SK-N-MC (cell line): ENCODE measurements at regions not wholly inside any gene's neighbourhood (a gene's known extent, or its start where the extent isn't known, plus 50 kb on each side); places are given as distances from the start of the nearest gene placed in this dataset.

ENCODE experiments used
- EZH2 ChIP-seq: fragments of 200-600 bp; sonication (generic); IDR thresholded peaks from one replicate; pipeline ENCODE4 v1.6.1; 2017; ENCODE audit warnings: antibody characterized with exemption
- POLR2AphosphoS5 ChIP-seq: IDR thresholded peaks from 2 replicates; pipeline ENCODE4 v1.6.1; 2012; ENCODE audit warnings: mild to moderate bottlenecking, low read depth, low read length, borderline replicate concordance

GRCh38 chr6:15996030-15996429 lies 132.9 kb upstream of the MYLIP start:
- no peak for TF ChIP-seq POLR2AphosphoS5
- no peak for TF ChIP-seq EZH2
